ENCODE measurements at regions not wholly inside any gene's neighbourhood (a gene's known extent, or its start where the extent isn't known, plus 50 kb on each side); places are given as distances from the start of the nearest gene placed in this dataset.

DNA sequence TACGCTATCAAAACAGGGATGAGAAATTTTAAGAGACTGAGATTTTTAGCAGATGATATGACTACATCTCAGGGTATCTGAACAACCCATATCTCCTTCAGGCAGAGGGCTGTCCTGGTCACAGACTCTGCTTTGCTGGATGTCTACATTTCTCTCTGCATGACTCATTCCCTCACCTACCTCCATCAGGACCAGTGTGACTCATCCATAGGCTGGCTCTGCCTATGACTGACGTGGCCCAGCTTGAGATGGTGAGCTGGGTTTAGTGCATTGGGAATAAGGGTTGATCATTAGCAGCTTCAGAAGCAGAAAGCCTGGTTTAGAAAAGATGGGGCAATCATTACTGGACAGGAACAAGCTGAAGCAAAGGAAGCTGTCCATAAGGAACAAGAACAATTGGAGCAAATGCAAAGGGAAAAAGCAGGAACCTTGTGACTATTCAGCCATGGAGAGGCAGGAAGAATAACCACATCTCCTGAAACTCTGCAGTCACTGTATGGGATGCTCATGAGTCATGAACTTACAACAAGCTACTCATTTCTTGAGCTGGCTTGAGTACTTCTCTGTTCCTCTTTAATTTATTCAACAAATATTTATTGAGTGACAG lies 86.4 kb upstream of the CBLN4 start:
- Histone ChIP-seq H3K9me3 (peaks cover 0 to 47% (median 31%) of the 10 kb centered on the region in 8 donors), H3K36me3 (no peaks in the 10 kb centered on the region), H3K4me1 (no peaks in the 10 kb centered on the region), H3K4me3 (no peak overlapping the region), H3K27me3 (replicated peaks in 1 of 7) (no peaks in the 10 kb centered on the region), H3K27ac (no peak overlapping the region)
- TF ChIP-seq POLR2AphosphoS5 (IDR thresholded peaks at IDR 0.05) = no peak
- TF ChIP-seq, protein P1, sequence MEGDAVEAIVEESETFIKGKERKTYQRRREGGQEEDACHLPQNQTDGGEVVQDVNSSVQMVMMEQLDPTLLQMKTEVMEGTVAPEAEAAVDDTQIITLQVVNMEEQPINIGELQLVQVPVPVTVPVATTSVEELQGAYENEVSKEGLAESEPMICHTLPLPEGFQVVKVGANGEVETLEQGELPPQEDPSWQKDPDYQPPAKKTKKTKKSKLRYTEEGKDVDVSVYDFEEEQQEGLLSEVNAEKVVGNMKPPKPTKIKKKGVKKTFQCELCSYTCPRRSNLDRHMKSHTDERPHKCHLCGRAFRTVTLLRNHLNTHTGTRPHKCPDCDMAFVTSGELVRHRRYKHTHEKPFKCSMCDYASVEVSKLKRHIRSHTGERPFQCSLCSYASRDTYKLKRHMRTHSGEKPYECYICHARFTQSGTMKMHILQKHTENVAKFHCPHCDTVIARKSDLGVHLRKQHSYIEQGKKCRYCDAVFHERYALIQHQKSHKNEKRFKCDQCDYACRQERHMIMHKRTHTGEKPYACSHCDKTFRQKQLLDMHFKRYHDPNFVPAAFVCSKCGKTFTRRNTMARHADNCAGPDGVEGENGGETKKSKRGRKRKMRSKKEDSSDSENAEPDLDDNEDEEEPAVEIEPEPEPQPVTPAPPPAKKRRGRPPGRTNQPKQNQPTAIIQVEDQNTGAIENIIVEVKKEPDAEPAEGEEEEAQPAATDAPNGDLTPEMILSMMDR (IDR thresholded peaks at IDR 0.05 in 8 of 11, conservative IDR thresholded peaks at IDR 0.05 in 3 of 11) = no peak
- TF ChIP-seq POLR2A (IDR thresholded peaks at IDR 0.05) = no peak
- DNase-seq = no peak
- WGBS, 5 donors = 55 to 67% (median 57%) methylated on average over 2 of the region's 2 CpGs
- intact Hi-C loops (cut with DNase I; ENCODE audit: low total_unique reads) = no loop called here

DNA sequence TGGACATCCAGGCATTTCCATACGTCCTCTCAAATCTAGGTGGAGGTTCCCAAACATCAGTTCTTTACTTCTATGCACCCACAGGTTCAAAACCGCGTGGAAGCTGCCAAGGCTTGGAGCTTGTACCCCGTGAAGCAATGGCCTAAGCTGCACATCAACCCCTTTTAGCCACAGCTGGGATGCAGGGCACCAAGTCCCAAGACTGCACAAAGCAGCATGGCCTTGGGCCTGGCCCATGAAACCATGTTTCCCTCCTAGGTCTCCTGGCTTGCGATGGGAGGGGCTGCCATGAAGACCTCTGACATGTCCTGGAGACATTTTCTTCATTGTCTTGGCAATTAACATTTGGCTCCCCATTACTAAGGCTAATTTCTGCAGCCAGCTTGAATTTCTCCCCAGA lies 88.9 kb upstream of the CBLN4 start:
- Histone ChIP-seq H3K27ac (no peak overlapping the region), H3K27me3 (replicated peaks in 1 of 7) (no peaks in the 10 kb centered on the region), H3K4me3 (no peak overlapping the region), H3K36me3 (no peaks in the 10 kb centered on the region), H3K9me3 (peaks cover 0 to 62% (median 31%) of the 10 kb centered on the region in 8 donors), H3K4me1 (no peaks in the 10 kb centered on the region)
- no peak for TF ChIP-seq POLR2AphosphoS5 (IDR thresholded peaks at IDR 0.05)
- 66 to 88% (median 70%) methylated on average over 4 to 5 of the region's 5 CpGs for WGBS, 5 donors
- intact Hi-C loops (cut with DNase I; ENCODE audit: low total_unique reads) = no loop called here
- DNase-seq = no peak

DNA sequence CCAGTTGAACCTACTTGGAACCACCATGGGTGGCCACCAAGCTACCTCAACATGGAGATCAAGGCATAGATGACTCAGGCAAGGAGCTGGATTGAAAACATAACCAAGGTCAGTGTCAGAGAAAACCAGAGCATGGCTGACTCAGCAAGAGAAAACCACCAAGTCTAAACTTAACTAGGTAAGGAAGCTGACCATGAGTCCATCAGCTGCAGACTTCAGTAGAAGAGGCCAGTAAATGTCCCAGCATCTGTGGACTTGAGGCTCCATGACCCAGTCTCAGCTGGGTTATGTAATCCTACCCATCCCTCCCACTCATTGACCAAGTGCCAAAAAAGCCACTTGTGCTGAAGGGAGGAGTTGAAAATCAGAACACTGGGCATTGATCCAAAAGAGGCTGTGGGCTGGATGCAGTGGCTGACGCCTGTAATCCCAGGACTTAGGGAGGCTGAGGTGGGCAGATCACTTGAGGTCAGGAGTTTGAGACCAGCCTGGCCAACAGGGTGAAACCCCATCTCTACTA lies 93.7 kb upstream of the CBLN4 start:
- no peak for DNase-seq
- Histone ChIP-seq H3K4me3 (no peak overlapping the region), H3K27me3 (replicated peaks in 1 of 7) (no peaks in the 10 kb centered on the region), H3K9me3 (peaks cover 0 to 53% (median 18%) of the 10 kb centered on the region in 8 donors), H3K27ac (no peak overlapping the region), H3K36me3 (no peaks in the 10 kb centered on the region), H3K4me1 (no peaks in the 10 kb centered on the region)
- intact Hi-C loops (cut with DNase I; ENCODE audit: low total_unique reads) = no loop called here
- TF ChIP-seq POLR2A (IDR thresholded peaks at IDR 0.05) (no peak), POLR2AphosphoS5 (IDR thresholded peaks at IDR 0.05) (no peak)
- TF ChIP-seq, protein P1 (IDR thresholded peaks at IDR 0.05 in 8 of 11, conservative IDR thresholded peaks at IDR 0.05 in 3 of 11) = no peak
- WGBS, 5 donors = 67 to 100% (median 78%) methylated on average over 1 of the region's 1 CpG

DNA sequence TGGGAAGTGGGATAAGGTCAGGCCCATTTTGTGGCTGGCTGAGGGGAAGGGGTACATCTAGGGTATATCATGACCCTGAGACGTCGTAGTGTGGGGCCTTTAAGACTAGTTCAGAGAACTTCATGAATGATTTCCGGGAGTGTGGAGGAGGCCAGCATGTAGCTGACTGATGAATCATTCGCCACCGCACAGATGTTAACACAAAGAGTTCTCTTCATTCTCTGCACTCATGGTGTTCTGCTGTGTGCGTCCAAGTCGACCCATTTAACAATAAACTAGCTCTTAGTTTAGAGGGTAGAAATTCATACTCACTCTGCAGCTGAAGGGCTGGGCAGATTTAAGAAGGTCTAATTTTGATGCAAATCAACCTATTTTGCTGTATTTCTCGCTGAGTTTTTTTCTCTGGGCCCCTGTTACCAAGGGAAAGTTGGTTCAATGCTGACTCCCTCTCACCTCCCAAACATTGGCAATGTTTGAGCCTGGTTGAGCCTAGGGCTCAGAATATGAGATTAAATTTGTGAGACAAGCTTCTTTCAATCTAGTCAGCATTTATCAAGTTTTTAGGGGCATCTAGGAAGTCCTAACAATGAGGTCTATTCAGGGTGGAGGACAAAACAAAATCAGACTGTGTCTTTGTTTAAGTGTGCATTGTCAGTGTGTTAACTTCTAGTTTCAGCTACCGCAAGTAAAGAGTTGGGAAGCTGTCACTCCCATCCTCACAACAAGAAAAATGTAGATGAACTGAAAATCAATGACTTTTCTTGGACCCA lies 106.8 kb upstream of the CBLN4 start:
- no peaks in the 10 kb centered on the region for H3K4me1 ChIP-seq
- peaks cover 0 to 21% (median 7%) of the 10 kb centered on the region in 8 donors for H3K9me3 ChIP-seq
- no peaks in the 10 kb centered on the region for H3K27me3 ChIP-seq (replicated peaks in 1 of 7)
- DNase-seq = no peak
- H3K27ac ChIP-seq = no peak overlapping the region
- no peaks in the 10 kb centered on the region for H3K36me3 ChIP-seq
- TF ChIP-seq POLR2A (IDR thresholded peaks at IDR 0.05) (no peak), POLR2AphosphoS5 (IDR thresholded peaks at IDR 0.05) (no peak)
- TF ChIP-seq, protein P1 (IDR thresholded peaks at IDR 0.05 in 8 of 11, conservative IDR thresholded peaks at IDR 0.05 in 3 of 11) = no peak
- intact Hi-C loops (cut with DNase I; ENCODE audit: low total_unique reads) = no loop called here
- 74 to 84% (median 82%) methylated on average over 9 of the region's 9 CpGs for WGBS, 5 donors
- H3K4me3 ChIP-seq = no peak overlapping the region

Measured in spleen (tissue), 11 donors.